ENCODE measurements at regions not wholly inside any gene's neighbourhood (a gene's known extent, or its start where the extent isn't known, plus 50 kb on each side); places are given as distances from the start of the nearest gene placed in this dataset.

DNA sequence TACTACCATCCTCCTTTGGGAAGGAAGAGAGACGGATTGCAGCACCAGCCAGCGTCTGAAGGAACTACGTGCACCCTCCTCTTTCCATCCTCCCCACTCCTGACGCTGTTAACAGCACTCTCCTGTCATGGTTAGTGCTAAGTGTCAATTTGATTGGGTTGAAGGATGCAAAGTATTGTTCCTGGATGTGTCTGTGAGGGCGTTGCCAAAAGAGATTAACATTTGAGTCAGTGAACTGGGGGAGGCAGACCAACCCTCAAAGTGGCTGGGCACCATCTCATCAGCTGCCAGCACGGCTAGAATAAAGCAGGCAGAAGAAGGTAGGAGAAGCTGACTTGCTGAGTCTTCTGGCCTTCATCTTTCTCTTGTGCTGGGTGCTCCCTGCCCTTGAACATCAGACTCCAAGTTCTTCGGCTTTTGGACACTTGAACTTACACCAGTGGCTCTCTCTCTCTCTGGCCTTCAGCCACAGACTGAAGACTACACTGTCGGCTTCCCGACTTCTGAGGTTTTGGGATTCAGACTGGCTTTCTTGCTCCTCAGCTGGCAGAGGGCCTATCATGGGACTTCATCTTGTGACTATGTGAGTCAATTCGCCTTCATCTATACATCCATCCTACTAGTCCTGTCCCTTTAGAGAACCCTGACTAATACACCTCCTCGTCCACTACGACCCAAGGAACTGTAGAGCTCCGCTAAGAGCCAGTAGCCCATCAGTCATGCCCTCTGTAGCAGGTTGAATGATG lies 128.2 kb upstream of the HES1 start:
- intact Hi-C loops (cut with micrococcal nuclease): no loop called here

- intact Hi-C loops (cut with micrococcal nuclease): no loop called here
Observed at GRCh38 chr3:194009019-194009418, 126.9 kb upstream of the HES1 start.

DNA sequence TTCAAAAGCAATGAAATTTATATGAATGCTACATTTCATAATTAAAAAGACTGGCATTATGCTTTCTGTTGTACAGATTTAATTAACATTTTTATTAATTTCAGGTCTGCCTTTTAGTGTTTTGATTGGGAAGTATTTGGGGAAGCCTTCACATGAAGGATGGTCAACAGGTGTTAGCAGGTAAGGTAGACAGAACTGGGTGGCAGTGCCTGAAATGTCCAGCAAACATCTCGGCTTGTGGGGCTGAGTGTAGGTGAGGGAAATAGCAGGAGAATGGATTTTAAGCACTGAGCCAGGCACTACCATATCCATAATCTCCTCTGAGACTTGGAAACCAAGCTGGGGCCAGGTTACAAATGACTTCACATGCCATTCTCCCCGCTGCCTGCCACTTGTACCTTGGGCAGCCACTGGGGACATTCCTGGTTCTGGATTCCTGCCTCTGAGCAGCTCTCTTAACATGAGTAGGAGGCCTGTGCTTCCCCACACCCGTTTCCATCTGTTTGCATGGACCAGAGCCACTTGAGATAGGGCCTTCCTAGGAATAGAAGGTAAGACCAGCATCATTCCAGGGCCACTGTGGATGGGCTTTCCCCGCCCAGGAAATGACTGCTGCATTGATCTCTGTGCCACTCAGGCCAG lies 125.9 kb upstream of the HES1 start:
- intact Hi-C loops (cut with micrococcal nuclease): no loop called here

GRCh38 chr3:194011807-194012206 lies 124.1 kb upstream of the HES1 start:
- intact Hi-C loops (cut with micrococcal nuclease): no loop called here

DNA sequence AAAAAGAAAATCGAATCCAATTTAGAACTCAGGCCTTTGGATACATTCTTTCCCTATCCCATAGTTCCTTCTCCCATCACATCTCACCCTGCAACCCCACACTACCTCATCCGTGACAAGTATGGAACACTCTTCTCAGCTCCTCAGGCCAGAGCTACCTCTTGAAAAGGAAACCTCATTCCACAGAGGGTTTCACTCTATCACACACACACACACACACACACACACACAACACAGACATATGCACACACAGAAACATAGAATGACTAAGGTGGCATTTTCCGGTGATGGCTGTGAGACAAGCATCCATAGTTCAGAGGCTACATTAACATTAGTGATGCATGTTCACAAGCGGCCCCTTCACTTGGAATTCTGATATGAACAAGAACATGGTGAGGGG lies 122.0 kb upstream of the HES1 start:
- intact Hi-C loops (cut with micrococcal nuclease): no loop called here

DNA sequence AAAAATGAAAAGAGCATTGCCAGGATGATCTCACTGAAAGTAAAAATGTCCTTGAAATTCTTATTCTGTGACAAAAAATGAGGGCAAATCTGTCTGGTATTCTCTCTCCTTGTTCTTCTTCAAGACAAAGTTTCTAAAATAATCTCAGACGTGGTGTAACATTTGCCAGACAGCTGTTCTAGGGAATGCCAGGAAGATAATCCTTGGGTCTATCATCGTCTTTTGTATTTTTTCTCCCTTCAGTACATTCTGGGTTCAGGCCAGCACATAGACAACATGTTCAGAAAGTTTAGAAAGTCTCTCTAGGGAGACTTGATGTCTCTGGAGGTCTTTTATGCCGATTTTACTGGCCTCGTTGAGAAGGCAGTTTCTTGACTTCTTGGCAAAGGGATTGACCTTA lies 121.2 kb upstream of the HES1 start:
- intact Hi-C loops (cut with micrococcal nuclease): no loop called here

DNA sequence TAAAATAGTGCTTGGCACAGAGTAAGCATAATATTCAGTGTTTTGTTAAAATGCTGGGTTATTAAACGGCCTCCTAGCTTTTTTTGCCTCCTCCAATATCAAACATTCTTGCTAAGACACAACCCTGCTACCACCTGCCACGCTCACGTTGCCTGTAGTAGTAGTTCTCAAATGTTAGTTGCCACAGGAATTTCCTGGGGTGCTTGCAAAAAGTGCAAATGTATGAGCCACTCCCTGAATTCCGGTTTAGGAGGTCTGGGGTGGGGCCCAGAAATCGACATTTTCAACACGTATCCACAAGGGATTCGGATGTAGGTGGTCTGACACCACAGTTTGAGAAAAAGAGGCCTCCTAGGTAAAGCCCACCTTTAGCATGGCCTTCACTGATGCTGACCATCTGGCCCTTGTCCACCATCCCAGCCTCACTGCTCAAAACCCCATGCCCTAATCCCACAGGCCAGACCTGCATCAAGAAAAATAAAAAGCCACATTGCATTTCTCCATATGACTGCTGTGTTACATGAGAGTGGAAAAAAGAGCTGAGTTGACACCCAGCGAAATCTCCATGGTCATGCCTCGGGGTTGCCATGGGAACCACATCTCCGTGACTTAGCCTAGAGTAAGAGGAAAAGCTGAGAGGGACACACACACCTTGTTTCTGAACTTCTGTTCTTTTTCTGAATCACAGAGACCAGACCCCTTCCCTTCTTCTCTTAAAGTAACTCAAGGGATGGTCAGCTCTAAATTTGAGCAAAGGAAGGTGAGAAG lies 116.4 kb upstream of the HES1 start:
- intact Hi-C loops (cut with micrococcal nuclease): no loop called here

DNA sequence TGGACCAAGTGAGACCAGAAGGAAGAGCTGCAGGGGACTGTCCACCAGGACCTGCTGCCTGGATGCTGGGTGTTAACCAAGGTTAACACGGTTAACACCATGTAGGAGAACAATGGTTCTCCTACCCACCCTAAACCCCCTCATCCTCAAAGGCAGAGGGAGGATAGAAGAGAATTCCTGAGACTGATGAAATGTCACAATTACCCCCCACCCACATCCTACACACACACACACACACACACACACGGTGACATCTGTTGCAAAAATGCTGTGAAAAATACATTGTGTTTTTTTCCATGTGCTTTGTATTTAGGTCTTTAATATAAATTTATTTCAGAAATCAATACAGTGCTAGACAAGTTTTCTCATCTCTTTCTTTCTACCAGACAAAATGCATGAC lies 113.9 kb upstream of the HES1 start:
- intact Hi-C loops (cut with micrococcal nuclease): no loop called here

- intact Hi-C loops (cut with micrococcal nuclease): no loop called here
Observed at GRCh38 chr3:194022816-194023215, 113.1 kb upstream of the HES1 start.

DNA sequence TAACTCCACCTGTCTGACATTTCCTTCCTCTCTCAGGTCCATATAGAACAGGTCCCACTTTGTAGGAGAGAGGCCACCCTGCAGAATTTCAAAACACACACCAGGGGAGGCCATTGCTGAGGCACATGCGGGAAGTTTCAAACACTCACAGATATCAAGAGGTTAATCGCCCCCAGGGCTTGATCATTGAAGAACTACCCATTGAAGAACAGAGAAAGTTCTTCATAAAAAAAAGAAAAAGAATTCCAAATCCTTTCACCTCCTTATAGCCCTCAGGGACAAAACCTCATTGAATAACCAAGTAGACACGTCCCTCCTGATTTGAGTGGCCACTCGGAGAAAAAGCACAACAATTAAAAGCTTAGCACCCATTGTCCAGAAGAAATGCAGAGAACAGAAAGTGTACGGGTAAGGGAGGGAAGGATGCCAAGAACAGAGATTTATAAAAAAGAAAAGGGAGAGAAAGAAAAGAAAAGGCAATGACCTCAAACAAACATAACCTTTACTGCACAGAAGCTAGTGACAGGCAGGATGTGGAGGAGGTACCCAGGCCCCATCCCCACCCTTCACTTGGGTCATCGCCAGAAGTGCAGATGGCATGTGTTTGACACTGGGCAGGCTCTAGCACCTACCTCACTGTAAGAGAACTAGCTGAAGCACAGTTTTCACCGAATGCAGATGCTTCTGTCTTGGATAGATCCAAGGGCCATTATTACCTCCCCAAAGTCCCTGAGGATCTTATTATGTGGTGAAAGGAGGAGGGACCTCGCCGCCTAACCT lies 112.3 kb upstream of the HES1 start:
- intact Hi-C loops (cut with micrococcal nuclease): no loop called here

DNA sequence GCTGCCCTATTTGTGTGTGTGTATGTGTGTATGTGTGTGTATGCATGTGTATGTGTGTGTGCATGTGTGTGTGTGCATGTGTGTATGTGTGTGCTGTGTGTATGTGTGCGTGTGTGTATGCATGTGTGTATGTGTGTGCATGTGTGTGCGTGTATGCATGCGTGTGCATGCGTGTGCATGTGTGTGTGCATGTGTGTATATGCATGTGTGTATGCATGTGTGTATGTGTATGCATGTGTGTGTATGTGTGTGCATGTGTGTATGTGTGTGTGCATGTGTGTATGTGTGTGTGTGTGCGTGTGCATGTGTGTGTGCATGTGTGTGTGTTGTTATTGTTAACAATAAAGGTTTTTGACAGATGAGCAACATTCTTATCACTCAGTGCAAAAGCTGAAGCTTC lies 110.8 kb upstream of the HES1 start:
- intact Hi-C loops (cut with micrococcal nuclease): no loop called here

GRCh38 chr3:194025951-194026350 lies 110.0 kb upstream of the HES1 start:
- intact Hi-C loops (cut with micrococcal nuclease): no loop called here

DNA sequence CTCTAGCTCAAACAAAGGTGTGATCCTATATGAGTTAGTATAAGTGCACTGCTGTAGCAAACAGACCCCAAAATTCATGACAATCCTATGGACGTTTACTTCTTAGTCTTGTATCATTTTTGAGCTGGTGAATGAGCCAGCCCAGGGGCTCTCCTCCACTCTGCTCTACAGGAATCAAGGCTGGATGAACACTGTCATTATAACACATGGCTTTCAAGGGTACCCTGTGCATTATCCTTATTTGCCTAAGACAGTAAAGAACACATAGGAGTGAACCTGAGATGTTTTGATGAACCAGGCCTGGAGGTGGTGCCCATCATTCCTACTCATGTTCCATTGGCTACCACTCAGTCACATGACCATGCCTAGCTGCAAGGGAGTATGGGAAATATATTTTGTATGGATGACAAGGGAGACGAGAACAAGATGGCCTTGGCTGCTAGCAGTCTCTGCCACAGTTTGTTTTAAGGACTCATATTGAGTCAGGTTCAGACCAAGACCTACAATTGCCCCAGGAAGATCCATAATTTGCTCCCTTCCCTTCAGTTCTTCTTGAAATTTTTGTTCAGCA lies 107.4 kb upstream of the HES1 start:
- intact Hi-C loops (cut with micrococcal nuclease): no loop called here

- intact Hi-C loops (cut with micrococcal nuclease): no loop called here
Observed at GRCh38 chr3:194029846-194030245, 106.1 kb upstream of the HES1 start.

DNA sequence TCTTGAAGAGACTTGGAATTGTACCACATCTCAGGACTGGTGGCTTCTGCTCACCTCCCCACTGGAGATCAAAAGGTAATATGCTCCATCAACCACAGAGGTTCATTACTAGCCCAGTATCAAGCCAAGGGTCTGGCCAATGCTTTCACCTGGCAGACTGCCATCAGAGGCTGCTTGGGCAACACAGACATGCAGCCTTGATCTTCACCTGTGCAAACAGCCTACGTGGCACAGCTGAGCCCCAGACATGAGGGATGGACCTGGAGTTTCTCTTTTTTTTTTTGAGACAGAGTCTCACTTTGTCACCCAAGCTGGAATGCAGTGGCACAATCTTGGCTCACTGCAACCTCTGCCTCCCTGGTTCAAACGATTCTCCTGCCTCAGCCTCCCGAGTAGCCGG lies 105.6 kb upstream of the HES1 start:
- intact Hi-C loops (cut with micrococcal nuclease): no loop called here

DNA sequence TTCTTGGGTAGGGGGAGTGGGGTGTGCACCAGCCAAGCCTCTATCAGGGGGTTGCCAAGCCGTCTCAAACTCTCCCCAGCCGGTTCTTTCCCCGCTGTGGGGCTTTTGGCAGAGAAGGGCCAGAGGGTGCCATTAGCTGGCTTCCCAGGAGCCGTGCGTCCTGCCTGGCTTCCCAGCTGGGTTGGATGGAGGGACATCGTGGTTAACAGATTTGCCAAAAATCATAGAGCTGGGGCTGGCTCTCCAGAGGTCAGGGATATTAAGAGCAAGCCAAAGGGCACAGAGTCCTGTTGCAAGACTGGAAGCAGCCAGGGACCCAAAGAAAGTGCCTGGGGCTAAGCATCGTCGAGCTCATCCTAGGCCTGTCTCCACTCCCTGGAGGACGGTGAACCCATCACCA lies 104.6 kb upstream of the HES1 start:
- intact Hi-C loops (cut with micrococcal nuclease): no loop called here

DNA sequence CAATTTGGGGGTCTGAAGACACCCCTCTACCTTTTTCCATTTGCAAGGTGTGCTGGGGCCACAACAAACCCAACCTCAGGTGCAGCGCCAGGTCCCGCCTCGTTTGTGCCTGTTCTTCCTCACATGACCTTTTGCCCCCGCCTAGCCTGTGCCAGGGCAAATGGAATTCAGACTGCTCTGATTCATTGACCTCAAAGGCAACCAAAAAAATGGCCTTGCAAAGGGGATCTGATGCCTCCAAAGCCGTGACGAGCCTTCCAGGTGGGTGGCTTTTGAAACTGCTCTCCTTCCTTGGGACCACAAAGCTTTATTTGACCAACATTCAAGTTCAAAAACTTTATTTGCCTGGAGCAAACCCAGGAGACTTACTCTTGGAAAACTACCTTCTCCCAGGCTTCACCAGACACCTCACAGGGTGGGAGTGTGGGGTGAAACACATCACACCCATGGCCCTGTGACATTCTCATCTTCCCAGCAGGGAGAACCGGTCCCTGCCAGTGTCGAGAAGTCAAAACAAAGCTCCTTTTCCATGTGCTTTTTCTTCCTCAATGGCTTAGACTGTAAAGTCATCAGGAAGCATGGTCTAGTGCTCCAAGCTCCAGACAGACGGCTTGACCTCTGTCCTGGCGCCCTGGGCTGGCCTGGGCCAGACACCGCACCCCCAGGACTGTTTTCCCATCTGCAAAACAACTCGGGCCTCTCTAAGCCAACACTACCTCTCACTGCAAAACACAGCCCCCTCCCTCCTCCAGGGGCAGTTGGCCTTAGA lies 103.9 kb upstream of the HES1 start:
- intact Hi-C loops (cut with micrococcal nuclease): no loop called here

- intact Hi-C loops (cut with micrococcal nuclease): no loop called here
Observed at GRCh38 chr3:194032828-194033435, 103.0 kb upstream of the HES1 start.

DNA sequence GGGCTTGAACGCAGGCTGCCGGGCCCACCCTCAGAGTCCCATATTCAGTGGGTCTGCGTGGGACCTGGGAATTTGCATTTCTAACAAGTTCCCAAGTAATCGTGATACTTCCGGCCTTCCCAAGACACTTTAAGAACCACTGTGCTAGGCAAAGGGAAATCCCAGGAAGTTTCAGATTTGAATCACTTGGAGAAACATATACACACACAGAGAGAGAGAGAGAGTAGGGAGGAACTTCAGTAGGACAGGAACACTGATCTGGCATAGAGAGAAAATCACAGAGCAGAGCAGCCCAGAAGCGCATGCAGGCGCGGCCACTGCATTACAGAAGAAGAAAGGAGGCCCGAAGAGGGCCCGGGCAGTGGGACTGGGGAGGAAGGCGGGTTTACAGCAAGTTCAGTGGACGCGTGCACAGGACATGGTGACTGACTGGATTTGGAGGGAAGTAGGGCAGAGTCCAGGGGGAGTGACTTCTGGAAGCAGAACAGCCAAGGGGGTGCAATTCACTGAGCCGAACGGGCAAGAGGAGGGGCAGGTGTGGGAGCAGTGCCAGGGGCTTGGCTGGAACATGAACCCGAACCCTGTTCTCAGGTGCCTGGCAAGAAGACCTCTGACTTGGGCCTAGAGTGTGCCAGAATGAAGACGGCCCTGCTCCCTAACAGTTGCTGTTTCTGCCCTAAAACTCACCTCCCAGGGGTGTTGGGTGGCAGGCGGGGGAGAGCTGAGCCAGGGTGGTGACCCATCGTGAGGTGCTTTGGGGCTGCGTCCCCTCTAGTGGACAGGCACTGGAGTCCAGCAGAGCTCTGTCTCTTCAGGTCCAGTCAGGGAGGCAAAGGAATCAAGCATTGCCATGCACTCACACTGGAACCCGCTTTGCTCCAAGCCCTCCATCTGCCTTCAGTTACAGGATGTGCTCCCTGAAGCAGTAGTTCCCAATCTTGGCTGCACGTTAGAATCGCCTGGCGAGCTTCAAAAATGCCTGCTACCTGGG lies 101.3 kb upstream of the HES1 start:
- intact Hi-C loops (cut with micrococcal nuclease): no loop called here

All from T-helper 2 cell treated with Interferon-gamma antibody and Interleukin-4, amounts not matched to agents 100 ng/mL and 5 ng/mL, for 36 hours (primary cell).